ENCODE measurements at regions not wholly inside any gene's neighbourhood (a gene's known extent, or its start where the extent isn't known, plus 50 kb on each side); places are given as distances from the start of the nearest gene placed in this dataset.

DNA sequence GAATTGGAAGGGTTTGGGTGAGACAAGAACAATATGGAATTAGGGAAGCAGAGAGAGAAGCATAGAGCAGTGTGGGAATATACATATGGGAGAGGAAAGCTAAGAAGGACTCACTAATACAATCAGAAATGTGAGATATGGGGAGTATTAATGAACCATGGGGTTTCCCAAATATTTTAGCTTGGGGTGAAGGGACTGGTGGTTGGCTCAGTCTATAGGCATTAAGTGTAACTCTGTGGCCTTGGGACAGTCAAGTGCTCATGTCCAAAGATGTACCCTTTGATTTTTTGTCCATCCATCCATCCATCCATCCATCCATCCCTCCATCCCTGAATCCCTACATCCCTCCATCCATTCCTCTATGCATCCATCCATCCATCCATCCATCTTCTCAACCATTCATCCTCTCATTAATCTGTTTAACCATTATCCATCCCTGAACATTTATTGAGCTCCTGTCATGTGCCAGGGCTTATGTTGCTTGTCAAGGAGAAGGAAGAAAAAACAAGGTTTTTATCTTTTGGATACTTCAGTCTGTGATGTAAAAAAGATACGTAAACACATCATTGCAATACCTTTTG is 263.4 kb upstream of the CHD6 start:
- Histone ChIP-seq H3K4me3 (ENCODE audit: low read depth in 1 of 2, low read length in 2 of 2) (no peak overlapping the region), H3K27me3 (ENCODE audit: low read depth, low read length) (no peaks in the 10 kb centered on the region), H3K27ac (ENCODE audit: low read length) (no peak overlapping the region), H3K4me1 (ENCODE audit: control insufficient read depth in 1 of 2, insufficient read depth in 2 of 2, low read length in 2 of 2) (peaks cover 0 to 4% of the 10 kb centered on the region in 2 donors), H3K9me3 (ENCODE audit: control insufficient read depth in 1 of 2, low read length in 2 of 2) (no peaks in the 10 kb centered on the region), H3K36me3 (ENCODE audit: control insufficient read depth in 1 of 2, insufficient read depth in 2 of 2, low read length in 2 of 2) (no peaks in the 10 kb centered on the region)

DNA sequence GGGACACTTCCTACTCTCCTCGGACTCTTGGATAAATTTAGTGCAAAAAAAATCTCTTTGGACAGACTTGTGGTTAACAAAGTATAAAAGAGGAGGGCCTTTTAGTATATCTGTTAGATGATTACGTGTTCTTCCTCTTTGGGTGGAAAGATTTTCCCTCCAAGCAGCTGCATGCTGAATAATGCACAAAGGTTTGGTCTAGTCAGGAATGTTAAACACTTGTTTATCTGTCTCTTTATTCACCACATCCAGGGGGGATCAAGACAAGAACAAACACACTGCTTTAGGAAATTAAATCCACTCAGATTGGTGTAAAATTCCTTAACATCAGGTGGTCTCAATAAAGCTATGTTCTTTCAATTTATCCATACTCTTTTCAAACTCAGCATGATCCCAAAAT is 260.9 kb upstream of the CHD6 start:
- no peaks in the 10 kb centered on the region for H3K9me3 ChIP-seq (ENCODE audit: control insufficient read depth in 1 of 2, low read length in 2 of 2)
- no peaks in the 10 kb centered on the region for H3K36me3 ChIP-seq (ENCODE audit: control insufficient read depth in 1 of 2, insufficient read depth in 2 of 2, low read length in 2 of 2)
- H3K27ac ChIP-seq (ENCODE audit: low read length), result no peak overlapping the region
- H3K4me1 ChIP-seq (ENCODE audit: control insufficient read depth in 1 of 2, insufficient read depth in 2 of 2, low read length in 2 of 2), result peaks cover 0 to under 1% of the 10 kb centered on the region in 2 donors
- no peak overlapping the region for H3K4me3 ChIP-seq (ENCODE audit: low read depth in 1 of 2, low read length in 2 of 2)
- H3K27me3 ChIP-seq (ENCODE audit: low read depth, low read length), result no peaks in the 10 kb centered on the region

DNA sequence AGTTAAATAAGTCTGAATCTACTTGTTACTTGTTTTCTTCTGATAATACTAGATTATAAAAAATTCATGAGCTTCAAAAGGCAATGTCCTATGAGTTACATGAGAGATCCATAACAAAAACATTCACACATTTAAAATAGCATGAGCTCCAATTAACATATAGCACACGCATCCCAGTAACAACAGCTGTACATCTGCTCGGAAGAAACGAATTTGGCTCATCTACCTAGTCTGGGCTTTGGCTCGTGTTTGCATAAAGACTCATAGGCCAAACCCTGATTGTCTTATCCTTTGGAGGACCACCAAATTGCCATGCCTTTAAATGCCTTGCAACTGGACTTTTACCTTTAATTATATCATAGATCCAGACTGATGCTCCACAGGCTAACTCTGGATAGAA is 259.7 kb upstream of the CHD6 start:
- no peaks in the 10 kb centered on the region for H3K27me3 ChIP-seq (ENCODE audit: low read depth, low read length)
- H3K36me3 ChIP-seq (ENCODE audit: control insufficient read depth in 1 of 2, insufficient read depth in 2 of 2, low read length in 2 of 2), result no peaks in the 10 kb centered on the region
- no peaks in the 10 kb centered on the region for H3K4me1 ChIP-seq (ENCODE audit: control insufficient read depth in 1 of 2, insufficient read depth in 2 of 2, low read length in 2 of 2)
- no peak overlapping the region for H3K27ac ChIP-seq (ENCODE audit: low read length)
- no peaks in the 10 kb centered on the region for H3K9me3 ChIP-seq (ENCODE audit: control insufficient read depth in 1 of 2, low read length in 2 of 2)
- no peak overlapping the region for H3K4me3 ChIP-seq (ENCODE audit: low read depth in 1 of 2, low read length in 2 of 2)

DNA sequence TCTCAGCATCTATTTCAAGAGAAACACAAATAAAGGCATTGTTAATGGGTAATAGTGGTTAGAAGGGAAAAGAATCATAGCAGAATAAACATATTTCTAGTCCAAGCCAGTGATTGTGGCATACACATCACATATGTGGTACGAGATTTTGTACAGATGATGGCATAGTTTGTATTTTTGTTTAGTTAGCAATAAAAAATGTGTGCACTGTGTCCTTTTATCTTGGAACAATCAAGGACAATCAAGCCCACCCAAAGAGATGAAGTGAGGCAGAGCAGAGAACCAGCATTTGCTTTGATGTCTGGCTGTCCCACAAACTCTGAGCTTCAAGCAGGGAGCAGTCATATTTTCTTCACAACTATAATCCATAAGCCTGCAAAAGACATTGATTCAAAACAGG is 256.5 kb upstream of the CHD6 start:
- no peaks in the 10 kb centered on the region for H3K4me1 ChIP-seq (ENCODE audit: control insufficient read depth in 1 of 2, insufficient read depth in 2 of 2, low read length in 2 of 2)
- H3K27ac ChIP-seq (ENCODE audit: low read length), result no peak overlapping the region
- H3K4me3 ChIP-seq (ENCODE audit: low read depth in 1 of 2, low read length in 2 of 2), result no peak overlapping the region
- no peaks in the 10 kb centered on the region for H3K9me3 ChIP-seq (ENCODE audit: control insufficient read depth in 1 of 2, low read length in 2 of 2)
- H3K27me3 ChIP-seq (ENCODE audit: low read depth, low read length), result no peaks in the 10 kb centered on the region
- H3K36me3 ChIP-seq (ENCODE audit: control insufficient read depth in 1 of 2, insufficient read depth in 2 of 2, low read length in 2 of 2), result no peaks in the 10 kb centered on the region

DNA sequence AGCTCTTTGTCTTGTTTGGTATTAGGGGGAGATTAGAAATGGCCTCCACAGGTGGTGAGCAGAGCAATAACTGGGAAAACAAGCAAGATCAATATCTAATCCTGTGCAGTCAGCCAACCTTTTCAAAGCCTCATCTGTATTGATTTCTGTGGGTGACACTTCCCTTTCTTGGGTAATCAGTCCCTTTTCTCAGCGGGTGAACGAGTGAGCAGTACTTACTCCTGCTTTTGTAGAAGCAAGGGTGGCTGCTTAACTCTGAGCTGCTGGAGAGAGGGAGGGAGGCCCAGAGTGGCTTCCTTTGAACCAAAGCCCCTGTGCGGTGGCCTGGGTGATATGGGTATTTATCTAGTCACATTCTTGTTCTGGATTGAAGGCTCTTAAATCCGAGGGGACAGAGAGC is 254.8 kb upstream of the CHD6 start:
- Histone ChIP-seq H3K36me3 (ENCODE audit: control insufficient read depth in 1 of 2, insufficient read depth in 2 of 2, low read length in 2 of 2) (no peaks in the 10 kb centered on the region), H3K9me3 (ENCODE audit: control insufficient read depth in 1 of 2, low read length in 2 of 2) (no peaks in the 10 kb centered on the region), H3K27ac (ENCODE audit: low read length) (no peak overlapping the region), H3K4me1 (ENCODE audit: control insufficient read depth in 1 of 2, insufficient read depth in 2 of 2, low read length in 2 of 2) (no peaks in the 10 kb centered on the region), H3K27me3 (ENCODE audit: low read depth, low read length) (no peaks in the 10 kb centered on the region), H3K4me3 (ENCODE audit: low read depth in 1 of 2, low read length in 2 of 2) (no peak overlapping the region)

DNA sequence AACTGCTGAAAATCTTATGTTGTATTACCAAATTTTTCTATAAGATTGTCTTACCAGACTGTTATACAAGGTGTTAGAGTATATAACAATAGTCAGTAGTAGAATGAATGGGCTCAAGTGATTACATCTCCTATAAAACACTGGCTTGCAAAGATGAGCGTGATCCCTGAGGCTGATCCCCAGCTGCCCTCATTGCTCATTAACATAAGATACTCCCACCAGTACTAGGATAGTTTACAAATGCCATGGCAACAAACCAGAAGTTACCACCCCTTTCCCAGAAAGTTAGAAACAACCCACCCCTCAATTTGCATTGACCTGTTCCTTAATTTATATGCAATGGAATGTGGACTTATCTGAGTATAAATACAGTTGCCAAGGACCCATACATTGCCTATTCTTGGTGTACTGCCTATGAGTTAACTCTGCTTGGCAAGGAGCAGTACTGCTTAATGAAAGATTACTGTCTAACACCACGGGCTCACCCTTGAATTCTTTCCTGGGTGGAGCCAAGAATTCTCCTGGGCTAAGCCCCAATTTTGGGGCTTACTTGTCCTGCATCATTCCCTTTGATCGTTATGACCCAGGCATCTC is 252.8 kb upstream of the CHD6 start:
- Histone ChIP-seq H3K36me3 (ENCODE audit: control insufficient read depth in 1 of 2, insufficient read depth in 2 of 2, low read length in 2 of 2) (no peaks in the 10 kb centered on the region), H3K27ac (ENCODE audit: low read length) (no peak overlapping the region), H3K4me1 (ENCODE audit: control insufficient read depth in 1 of 2, insufficient read depth in 2 of 2, low read length in 2 of 2) (no peaks in the 10 kb centered on the region), H3K4me3 (ENCODE audit: low read depth in 1 of 2, low read length in 2 of 2) (no peak overlapping the region), H3K9me3 (ENCODE audit: control insufficient read depth in 1 of 2, low read length in 2 of 2) (no peaks in the 10 kb centered on the region), H3K27me3 (ENCODE audit: low read depth, low read length) (no peaks in the 10 kb centered on the region)

DNA sequence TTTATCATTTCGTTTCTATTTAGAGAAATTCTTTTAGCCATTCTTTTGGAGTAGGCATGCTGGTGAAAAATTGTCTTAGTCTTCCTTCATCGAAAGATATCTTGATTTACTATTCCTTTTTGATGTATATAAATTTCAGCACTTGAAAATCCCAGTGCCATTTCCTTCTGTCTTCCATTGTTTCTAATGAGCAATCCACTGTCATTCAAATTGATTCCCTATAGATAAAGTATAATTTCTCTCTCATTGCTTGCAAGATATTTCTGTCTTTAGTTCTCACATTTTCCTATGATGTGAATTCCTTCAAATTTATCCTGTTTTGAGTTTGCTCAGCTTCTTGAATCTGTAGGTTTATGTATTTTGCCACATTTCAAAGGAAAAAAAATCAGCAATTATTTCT is 251.1 kb upstream of the CHD6 start:
- no peak overlapping the region for H3K27ac ChIP-seq (ENCODE audit: low read length)
- no peaks in the 10 kb centered on the region for H3K9me3 ChIP-seq (ENCODE audit: control insufficient read depth in 1 of 2, low read length in 2 of 2)
- H3K4me3 ChIP-seq (ENCODE audit: low read depth in 1 of 2, low read length in 2 of 2), result no peak overlapping the region
- H3K27me3 ChIP-seq (ENCODE audit: low read depth, low read length), result no peaks in the 10 kb centered on the region
- no peaks in the 10 kb centered on the region for H3K4me1 ChIP-seq (ENCODE audit: control insufficient read depth in 1 of 2, insufficient read depth in 2 of 2, low read length in 2 of 2)
- H3K36me3 ChIP-seq (ENCODE audit: control insufficient read depth in 1 of 2, insufficient read depth in 2 of 2, low read length in 2 of 2), result no peaks in the 10 kb centered on the region

DNA sequence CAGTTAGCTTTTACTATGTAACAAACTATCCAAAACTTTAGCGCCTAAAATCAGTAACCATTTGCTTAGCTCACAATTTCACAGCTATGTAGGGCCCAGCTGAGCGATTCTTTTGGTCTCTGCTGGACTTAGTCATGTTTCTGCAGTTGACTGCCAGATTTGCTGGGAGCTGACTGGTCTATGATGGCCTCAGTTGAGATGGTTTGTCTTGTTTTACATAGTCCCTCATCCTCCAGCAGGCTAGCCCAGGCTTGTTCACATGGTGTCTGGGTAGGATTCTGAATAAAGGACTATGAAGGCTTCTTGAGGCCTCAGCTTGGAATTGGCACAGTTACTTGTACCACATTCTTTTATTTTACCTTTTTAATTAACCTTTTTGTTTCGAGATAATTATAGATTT is 247.8 kb upstream of the CHD6 start:
- H3K36me3 ChIP-seq (ENCODE audit: control insufficient read depth in 1 of 2, insufficient read depth in 2 of 2, low read length in 2 of 2), result no peaks in the 10 kb centered on the region
- no peak overlapping the region for H3K27ac ChIP-seq (ENCODE audit: low read length)
- no peaks in the 10 kb centered on the region for H3K27me3 ChIP-seq (ENCODE audit: low read depth, low read length)
- H3K4me1 ChIP-seq (ENCODE audit: control insufficient read depth in 1 of 2, insufficient read depth in 2 of 2, low read length in 2 of 2), result no peaks in the 10 kb centered on the region
- no peaks in the 10 kb centered on the region for H3K9me3 ChIP-seq (ENCODE audit: control insufficient read depth in 1 of 2, low read length in 2 of 2)
- no peak overlapping the region for H3K4me3 ChIP-seq (ENCODE audit: low read depth in 1 of 2, low read length in 2 of 2)

DNA sequence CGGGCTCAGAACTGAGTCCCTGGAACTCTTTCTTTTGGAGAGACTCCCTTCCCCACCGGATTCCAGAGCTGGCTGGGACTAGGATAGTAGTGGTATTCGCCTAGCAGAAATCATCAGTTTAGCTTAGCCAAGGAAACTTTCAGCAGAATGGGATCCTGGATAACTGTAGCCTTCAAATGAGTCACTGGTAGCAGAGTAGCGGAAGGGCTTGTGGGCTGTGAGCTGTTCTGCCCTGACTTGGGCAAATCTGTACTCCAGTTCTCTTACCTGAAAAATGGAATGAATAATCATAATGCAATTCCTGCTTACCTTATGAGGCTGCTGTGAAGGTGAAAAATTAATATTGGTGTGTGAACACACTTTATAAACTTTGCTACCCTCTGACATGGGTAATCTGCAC is 244.3 kb upstream of the CHD6 start:
- Histone ChIP-seq H3K27me3 (ENCODE audit: low read depth, low read length) (no peaks in the 10 kb centered on the region), H3K4me3 (ENCODE audit: low read depth in 1 of 2, low read length in 2 of 2) (no peak overlapping the region), H3K27ac (ENCODE audit: low read length) (no peak overlapping the region)

DNA sequence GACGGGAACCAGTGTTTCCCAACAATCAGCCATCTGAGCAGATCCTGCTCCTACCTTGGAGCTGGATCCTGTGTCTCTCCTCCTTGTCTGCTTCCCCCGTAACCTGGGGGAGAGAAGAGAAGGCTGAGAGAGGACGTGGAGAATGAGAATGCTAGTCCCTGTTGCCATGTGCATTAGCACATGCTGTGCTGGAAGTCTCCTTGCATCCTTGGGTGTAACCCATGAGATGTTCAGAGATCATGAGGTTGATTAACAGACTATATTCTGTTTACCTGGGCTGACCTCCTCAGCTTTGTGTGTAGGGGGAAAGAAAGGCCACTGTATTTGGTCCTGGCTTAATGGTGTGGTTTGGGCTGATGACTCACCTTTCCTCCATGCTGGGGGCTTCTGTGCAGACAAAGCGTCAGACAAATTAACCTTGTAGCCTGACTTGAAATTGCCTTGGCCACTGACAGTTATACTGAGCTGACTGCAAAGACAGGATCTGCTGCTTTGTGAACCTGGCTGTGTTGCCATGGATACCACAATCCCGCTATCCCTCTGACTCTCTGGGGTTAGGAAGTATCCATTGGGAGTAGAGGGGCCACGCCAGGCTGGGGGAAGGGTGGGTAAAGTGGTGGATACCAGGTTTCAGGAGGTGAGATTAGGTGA is 243.7 kb upstream of the CHD6 start:
- Histone ChIP-seq H3K27me3 (ENCODE audit: low read depth, low read length) (no peaks in the 10 kb centered on the region), H3K9me3 (ENCODE audit: control insufficient read depth in 1 of 2, low read length in 2 of 2) (peaks cover 0 to 8% of the 10 kb centered on the region in 2 donors), H3K4me1 (ENCODE audit: control insufficient read depth in 1 of 2, insufficient read depth in 2 of 2, low read length in 2 of 2) (no peaks in the 10 kb centered on the region), H3K4me3 (ENCODE audit: low read depth in 1 of 2, low read length in 2 of 2) (no peak overlapping the region), H3K36me3 (ENCODE audit: control insufficient read depth in 1 of 2, insufficient read depth in 2 of 2, low read length in 2 of 2) (no peaks in the 10 kb centered on the region), H3K27ac (ENCODE audit: low read length) (no peak overlapping the region)

More for the DNA sequence above, 244.3 kb upstream of the CHD6 start:
- no peaks in the 10 kb centered on the region for H3K4me1 ChIP-seq (ENCODE audit: control insufficient read depth in 1 of 2, insufficient read depth in 2 of 2, low read length in 2 of 2)
- peaks cover 0 to 8% of the 10 kb centered on the region in 2 donors for H3K9me3 ChIP-seq (ENCODE audit: control insufficient read depth in 1 of 2, low read length in 2 of 2)
- no peaks in the 10 kb centered on the region for H3K36me3 ChIP-seq (ENCODE audit: control insufficient read depth in 1 of 2, insufficient read depth in 2 of 2, low read length in 2 of 2)

DNA sequence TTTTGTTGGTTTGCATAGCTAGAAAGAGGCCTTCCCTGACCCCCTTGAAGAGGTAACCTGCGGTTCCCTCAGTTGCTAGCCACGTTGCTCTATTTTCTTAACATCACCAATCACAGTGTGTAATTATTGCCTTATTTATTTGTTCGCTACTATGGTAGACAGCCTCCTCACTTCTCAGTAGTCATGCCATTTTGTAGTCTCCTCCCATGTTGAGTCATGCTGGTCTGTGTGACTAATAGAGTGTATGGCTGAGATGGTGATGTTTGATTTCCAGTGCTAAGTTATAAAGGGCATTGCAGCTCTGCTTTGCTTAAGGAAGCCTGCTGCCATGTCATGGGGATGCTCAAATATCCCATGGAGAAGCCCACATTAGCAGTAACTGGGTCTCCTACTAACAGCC is 236.6 kb upstream of the CHD6 start:
- no peaks in the 10 kb centered on the region for H3K36me3 ChIP-seq (ENCODE audit: control insufficient read depth in 1 of 2, insufficient read depth in 2 of 2, low read length in 2 of 2)
- no peak overlapping the region for H3K27ac ChIP-seq (ENCODE audit: low read length)
- no peak overlapping the region for H3K4me3 ChIP-seq (ENCODE audit: low read depth in 1 of 2, low read length in 2 of 2)
- no peaks in the 10 kb centered on the region for H3K4me1 ChIP-seq (ENCODE audit: control insufficient read depth in 1 of 2, insufficient read depth in 2 of 2, low read length in 2 of 2)
- peaks cover 0 to 8% of the 10 kb centered on the region in 2 donors for H3K9me3 ChIP-seq (ENCODE audit: control insufficient read depth in 1 of 2, low read length in 2 of 2)
- no peaks in the 10 kb centered on the region for H3K27me3 ChIP-seq (ENCODE audit: low read depth, low read length)

DNA sequence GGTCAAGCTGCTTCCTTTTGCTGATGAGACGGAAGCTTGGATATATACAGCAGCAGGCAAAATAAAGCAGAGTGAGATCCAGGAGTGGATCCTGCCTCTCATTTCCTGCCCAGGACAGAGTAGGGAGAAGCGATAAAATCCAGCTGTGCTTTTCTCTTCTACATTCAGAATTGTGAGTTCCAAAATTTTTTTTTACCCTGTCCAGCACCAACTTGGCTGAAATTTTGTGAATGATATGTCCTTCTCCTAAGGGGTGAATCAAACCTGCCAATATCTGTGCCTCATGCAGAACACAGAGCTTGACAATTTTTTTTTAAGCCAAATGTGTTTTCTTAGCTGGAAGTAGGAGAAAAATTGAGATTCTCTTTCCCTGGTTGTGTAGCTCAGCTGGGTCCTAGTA is 235.6 kb upstream of the CHD6 start:
- H3K36me3 ChIP-seq (ENCODE audit: control insufficient read depth in 1 of 2, insufficient read depth in 2 of 2, low read length in 2 of 2), result no peaks in the 10 kb centered on the region
- H3K9me3 ChIP-seq (ENCODE audit: control insufficient read depth in 1 of 2, low read length in 2 of 2), result peaks cover 0 to 7% of the 10 kb centered on the region in 2 donors
- no peak overlapping the region for H3K4me3 ChIP-seq (ENCODE audit: low read depth in 1 of 2, low read length in 2 of 2)
- no peaks in the 10 kb centered on the region for H3K27me3 ChIP-seq (ENCODE audit: low read depth, low read length)
- H3K4me1 ChIP-seq (ENCODE audit: control insufficient read depth in 1 of 2, insufficient read depth in 2 of 2, low read length in 2 of 2), result no peaks in the 10 kb centered on the region
- no peak overlapping the region for H3K27ac ChIP-seq (ENCODE audit: low read length)

Measured in muscle layer of duodenum (tissue), 2 donors.